Spleen (tissue), 11 donors: ENCODE measurements at regions not wholly inside any gene's neighbourhood (a gene's known extent, or its start where the extent isn't known, plus 50 kb on each side); places are given as distances from the start of the nearest gene placed in this dataset.
"Not testable (repeated sequence)": the region's sequence is repeated elsewhere in the genome, so short reads cannot be mapped to it uniquely, and the experiment has no call there.

ENCODE experiments used
- DNase-seq: peaks from one replicate; pipeline ENCODE4 v3.0.0-alpha.2; 2020
- H3K27ac ChIP-seq, 8 donors: fragments of 200-600 bp; sonication (generic) in 7 of 8; 1 replicate in 4 of 8; 2 replicates in 4 of 8; pipeline versions ENCODE4 v1.5.0 to v1.8.0; 2016 to 2021; ENCODE audit warnings: inconsistent platforms in 4 of 8, mild to moderate bottlenecking in 4 of 8, moderate library complexity in 1 of 8
- H3K27me3 ChIP-seq, 7 donors: fragments of 200-600 bp; sonication (generic) in 6 of 7; replicated peaks in 1 of 7; 1 replicate in 4 of 7; 2 replicates in 3 of 7; pipeline versions ENCODE4 v1.5.0 to v1.8.0; 2016 to 2021; ENCODE audit warnings: inconsistent platforms in 3 of 7, mild to moderate bottlenecking in 1 of 7
- H3K36me3 ChIP-seq, 6 donors: fragments of 200-600 bp; sonication (generic) in 5 of 6; 1 replicate in 4 of 6; 2 replicates in 2 of 6; pipeline versions ENCODE4 v1.5.0 to v1.8.0; 2016 to 2021; ENCODE audit warnings: inconsistent platforms in 2 of 6
- H3K4me1 ChIP-seq, 6 donors: fragments of 200-600 bp; sonication (generic) in 5 of 6; 1 replicate in 3 of 6; 2 replicates in 3 of 6; pipeline versions ENCODE4 v1.5.0 to v1.8.0; 2016 to 2021; ENCODE audit warnings: inconsistent platforms in 3 of 6
- H3K4me3 ChIP-seq, 8 donors: fragments of 200-600 bp; sonication (generic) in 7 of 8; 1 replicate in 4 of 8; 2 replicates in 4 of 8; pipeline versions ENCODE4 v1.5.0 to v1.8.0; 2016 to 2021; ENCODE audit warnings: inconsistent platforms in 4 of 8, mild to moderate bottlenecking in 4 of 8, moderate library complexity in 2 of 8
- H3K9me3 ChIP-seq, 8 donors: fragments of 200-600 bp; sonication (generic) in 7 of 8; 1 replicate in 4 of 8; 2 replicates in 4 of 8; pipeline versions ENCODE4 v1.5.0 to v1.8.0; 2016 to 2021; ENCODE audit warnings: inconsistent platforms in 4 of 8
- CTCF ChIP-seq, 11 experiments: fragments of 200-600 bp in 7 of 11; fragments of 450-650 bp in 4 of 11; sonication (generic) in 4 of 11; IDR thresholded peaks in 8 of 11; conservative IDR thresholded peaks in 3 of 11; 1 replicate in 7 of 11; 2 replicates in 4 of 11; pipeline versions ENCODE4 v1.4.0 to v1.8.0; 2016 to 2021; ENCODE audit warnings: antibody characterized with exemption in 11 of 11, inconsistent platforms in 4 of 11, mild to moderate bottlenecking in 1 of 11
- POLR2A ChIP-seq, 3 donors: fragments of 450-650 bp; IDR thresholded peaks; one replicate each; pipeline ENCODE4 v1.5.1; 2017; ENCODE audit warnings: antibody characterized with exemption in 3 of 3, mild to moderate bottlenecking in 1 of 3
- POLR2AphosphoS5 ChIP-seq, 3 donors: sonication (generic); formaldehyde crosslinking; IDR thresholded peaks; one replicate each; pipeline ENCODE4 v1.5.1; 2017; ENCODE audit warnings: antibody characterized with exemption in 3 of 3
- WGBS, 5 donors: extraction: QIAGEN DNeasy Blood & Tissue Kit in 3 of 5; methylation state at CpG; one replicate each; pipeline versions ENCODE4 v1.1.5 to v1.1.7; 2013 to 2018; 5-methylcytosine and 5-hydroxymethylcytosine counted together
- intact Hi-C: fragments of 100-400 bp; cut with DNase I; formaldehyde crosslinking; loops from one replicate; pipeline ENCODE4 v1.15.0; 2023; ENCODE audit warnings: low total_unique reads
- donor health status: healthy with polysubstance abuse.
- donor health status: DM: no; HTN: no; CAD: no; lungs with moderate emphysema.
- donor health status: DM: no; HTN: no; CAD: no.
- donor health status: Bipolar disorder and iron deficiency.
- donor health status: healthy.
- donor health status: DM: no; HTN: no; CAD: no.
- donor health status: DM: yes; HTN: yes; CAD: no.

- WGBS, 5 donors: 64 to 76% (median 68%) methylated on average over 6 of the region's 6 CpGs
- H3K36me3 ChIP-seq: no peaks in the 10 kb centered on the region
- H3K4me3 ChIP-seq: peak overlapping the region in 1 of 8 donors; percentile 59
- H3K27ac ChIP-seq: peak overlapping the region in 6 of 8 donors; percentile 77 to 95 (median 90)
- peaks cover 24 to 67% (median 44%) of the 10 kb centered on the region in 6 donors for H3K4me1 ChIP-seq
- no peak for DNase-seq
- no peak for TF ChIP-seq POLR2A (IDR thresholded peaks at IDR 0.05)
- no peak for TF ChIP-seq CTCF (IDR thresholded peaks at IDR 0.05 in 8 of 11, conservative IDR thresholded peaks at IDR 0.05 in 3 of 11)
- TF ChIP-seq POLR2AphosphoS5 (IDR thresholded peaks at IDR 0.05): no peak
- H3K27me3 ChIP-seq: no peaks in the 10 kb centered on the region
- intact Hi-C loops: no loop called here
- H3K9me3 ChIP-seq: peaks cover 0 to 8% (median 0%) of the 10 kb centered on the region in 8 donors
These were observed 309.9 kb downstream of the RPLP1 start for GRCh38 chr15:69762373-69763148.

- intact Hi-C loops: no loop called here
- Histone ChIP-seq H3K4me3 (no peak overlapping the region), H3K9me3 (peaks cover 0 to 11% (median 0%) of the 10 kb centered on the region in 8 donors), H3K27me3 (no peaks in the 10 kb centered on the region), H3K36me3 (no peaks in the 10 kb centered on the region), H3K4me1 (peaks cover 17 to 55% (median 32%) of the 10 kb centered on the region in 6 donors), H3K27ac (peak overlapping the region in 2 of 8 donors; percentile 91 to 95)
- 75 to 83% (median 78%) methylated on average over 3 of the region's 3 CpGs for WGBS, 5 donors
- no peak for DNase-seq
- no peak for TF ChIP-seq POLR2A (IDR thresholded peaks at IDR 0.05)
- no peak for TF ChIP-seq CTCF (IDR thresholded peaks at IDR 0.05 in 8 of 11, conservative IDR thresholded peaks at IDR 0.05 in 3 of 11)
- no peak for TF ChIP-seq POLR2AphosphoS5 (IDR thresholded peaks at IDR 0.05)
These were observed 311.2 kb downstream of the RPLP1 start for GRCh38 chr15:69763831-69764230.

GRCh38 chr15:69766156-69766555 lies 313.5 kb downstream of the RPLP1 start:
- Histone ChIP-seq H3K9me3 (peaks cover 0 to 11% (median 0%) of the 10 kb centered on the region in 8 donors), H3K4me1 (peaks cover 0 to 31% (median 9%) of the 10 kb centered on the region in 6 donors), H3K27ac (peak overlapping the region in 5 of 8 donors; percentile 52 to 95 (median 76)), H3K27me3 (peaks cover 0 to 10% (median 0%) of the 10 kb centered on the region in 7 donors), H3K36me3 (no peaks in the 10 kb centered on the region), H3K4me3 (no peak overlapping the region)
- DNase-seq: no peak
- intact Hi-C loops: no loop called here
- TF ChIP-seq POLR2AphosphoS5 (IDR thresholded peaks at IDR 0.05): no peak
- no peak for TF ChIP-seq POLR2A (IDR thresholded peaks at IDR 0.05)
- TF ChIP-seq CTCF (IDR thresholded peaks at IDR 0.05 in 8 of 11, conservative IDR thresholded peaks at IDR 0.05 in 3 of 11): no peak

DNA sequence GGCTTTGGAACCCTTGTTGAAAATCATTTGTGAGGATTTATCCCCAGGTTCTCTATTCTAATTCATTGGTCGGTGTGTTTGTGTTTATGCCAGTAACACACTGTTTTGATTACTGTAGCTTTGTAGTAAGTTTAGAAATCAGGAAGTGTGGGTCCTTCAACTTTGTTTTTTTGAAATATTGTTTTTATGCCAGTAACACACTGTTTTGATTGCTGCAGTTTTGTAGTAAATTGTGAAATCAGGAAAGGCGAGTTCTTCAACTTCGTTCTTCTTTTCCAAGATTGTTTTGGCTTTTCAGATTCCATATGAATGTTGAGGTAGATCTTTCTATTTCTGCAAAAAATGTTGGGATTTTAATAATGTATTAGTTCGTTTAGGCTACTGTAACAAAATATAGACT lies 314.6 kb downstream of the RPLP1 start:
- H3K4me3 ChIP-seq: peak overlapping the region in 1 of 8 donors; percentile 33
- peaks cover 0 to 10% (median 0%) of the 10 kb centered on the region in 7 donors for H3K27me3 ChIP-seq
- intact Hi-C loops: no loop called here
- H3K36me3 ChIP-seq: no peaks in the 10 kb centered on the region
- H3K4me1 ChIP-seq: peaks cover 0 to 21% (median 2%) of the 10 kb centered on the region in 6 donors
- WGBS, 5 donors: 51 to 82% (median 69%) methylated on average over 4 of the region's 4 CpGs
- H3K9me3 ChIP-seq: peaks cover 0 to 11% (median 0%) of the 10 kb centered on the region in 8 donors
- peak overlapping the region in 7 of 8 donors; percentile 14 to 95 (median 55) for H3K27ac ChIP-seq
- TF ChIP-seq CTCF (IDR thresholded peaks at IDR 0.05 in 8 of 11, conservative IDR thresholded peaks at IDR 0.05 in 3 of 11) (no peak), POLR2A (IDR thresholded peaks at IDR 0.05) (no peak), POLR2AphosphoS5 (IDR thresholded peaks at IDR 0.05) (no peak)
- DNase-seq: no peak

DNA sequence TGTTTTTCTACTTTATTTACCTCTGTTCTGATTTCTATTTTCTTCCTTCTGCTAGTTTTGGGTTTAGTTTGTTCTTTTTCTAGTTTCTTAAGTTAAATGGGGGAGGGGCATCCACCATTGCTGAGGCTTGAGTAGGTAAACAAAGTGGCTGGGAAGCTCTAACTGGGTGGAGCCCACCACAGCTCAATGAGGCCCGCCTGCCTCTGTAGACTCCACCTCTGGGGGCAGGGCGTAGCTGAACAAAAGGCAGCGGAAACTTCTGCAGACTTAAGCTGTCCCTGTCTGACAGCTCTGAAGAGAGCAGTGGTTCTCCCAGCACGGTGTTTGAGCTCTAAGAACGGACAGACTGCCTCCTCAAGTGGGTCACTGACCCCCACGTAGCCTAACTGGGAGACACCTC lies 316.7 kb downstream of the RPLP1 start:
- H3K4me1 ChIP-seq, H3K4me3 ChIP-seq, H3K36me3 ChIP-seq, intact Hi-C loops, DNase-seq: not testable (repeated sequence)
- H3K27ac ChIP-seq: peak overlapping the region in 2 of 8 donors; percentile 84 to 95
- H3K27me3 ChIP-seq: peaks cover 0 to 10% (median 0%) of the 10 kb centered on the region in 7 donors
- 54 to 73% (median 61%) methylated on average over 6 of the region's 6 CpGs for WGBS, 5 donors
- H3K9me3 ChIP-seq: peaks cover 0 to 12% (median 1%) of the 10 kb centered on the region in 8 donors

DNA sequence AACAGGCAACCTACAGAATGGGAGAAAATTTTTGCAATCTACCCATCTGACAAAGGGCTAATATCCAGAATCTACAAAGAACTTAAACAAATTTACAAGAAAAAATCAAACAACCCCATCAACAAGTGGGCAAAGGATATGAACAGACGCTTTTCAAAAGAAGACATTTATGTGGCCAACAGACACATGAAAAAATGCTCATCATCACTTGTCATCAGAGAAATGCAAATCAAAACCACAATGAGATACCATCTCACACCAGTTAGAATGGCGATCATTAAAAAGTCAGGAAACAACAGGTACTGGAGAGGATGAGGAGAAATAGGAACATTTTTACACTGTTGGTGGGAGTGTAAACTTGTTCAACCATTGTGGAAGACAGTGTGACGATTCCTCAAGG lies 321.6 kb downstream of the RPLP1 start:
- H3K27ac ChIP-seq, H3K4me3 ChIP-seq, H3K27me3 ChIP-seq, DNase-seq, H3K36me3 ChIP-seq, H3K4me1 ChIP-seq, intact Hi-C loops: not testable (repeated sequence)
- WGBS, 5 donors: 80 to 86% (median 84%) methylated on average over 3 of the region's 3 CpGs
- peaks cover 0 to 15% (median 6%) of the 10 kb centered on the region in 8 donors for H3K9me3 ChIP-seq
